ENCODE measurements at regions not wholly inside any gene's neighbourhood (a gene's known extent, or its start where the extent isn't known, plus 50 kb on each side); places are given as distances from the start of the nearest gene placed in this dataset.
"Not testable (repeated sequence)": the region's sequence is repeated elsewhere in the genome, so short reads cannot be mapped to it uniquely, and the experiment has no call there.

DNA sequence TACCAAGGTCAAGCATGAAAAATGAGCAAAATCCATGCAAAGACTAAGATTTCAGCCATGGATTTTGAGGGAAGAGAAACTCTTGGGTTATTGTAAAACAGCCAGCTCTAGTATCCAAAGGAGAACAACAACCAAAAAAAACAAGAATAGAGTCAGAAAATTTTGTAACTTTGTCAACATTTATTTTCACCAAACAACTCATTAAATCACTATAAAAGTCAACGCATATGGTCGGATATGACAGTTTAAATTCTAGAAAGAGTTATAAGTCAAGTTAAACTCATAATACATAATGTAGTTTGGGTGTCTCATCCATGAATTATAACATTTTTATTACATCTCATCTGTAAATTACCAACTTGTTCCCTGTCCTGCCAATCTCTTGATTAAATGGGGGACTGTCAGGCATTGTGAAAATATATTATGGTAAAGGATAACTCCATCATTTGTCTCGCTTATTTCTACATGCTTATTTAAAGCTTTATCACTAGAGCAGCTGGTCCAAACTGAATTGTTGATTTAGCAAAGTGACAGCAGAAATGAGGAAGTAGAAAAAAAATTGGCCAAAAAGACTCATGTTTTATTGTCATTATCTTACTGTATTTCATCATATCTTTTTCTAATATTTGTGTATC, 224.8 kb upstream of the NOCT start:
- no peak for DNase-seq (ENCODE audit: low read depth)
- H3K4me3 ChIP-seq (ENCODE audit: low read depth, low read length) = no peak overlapping the region
- TF ChIP-seq, protein P1, sequence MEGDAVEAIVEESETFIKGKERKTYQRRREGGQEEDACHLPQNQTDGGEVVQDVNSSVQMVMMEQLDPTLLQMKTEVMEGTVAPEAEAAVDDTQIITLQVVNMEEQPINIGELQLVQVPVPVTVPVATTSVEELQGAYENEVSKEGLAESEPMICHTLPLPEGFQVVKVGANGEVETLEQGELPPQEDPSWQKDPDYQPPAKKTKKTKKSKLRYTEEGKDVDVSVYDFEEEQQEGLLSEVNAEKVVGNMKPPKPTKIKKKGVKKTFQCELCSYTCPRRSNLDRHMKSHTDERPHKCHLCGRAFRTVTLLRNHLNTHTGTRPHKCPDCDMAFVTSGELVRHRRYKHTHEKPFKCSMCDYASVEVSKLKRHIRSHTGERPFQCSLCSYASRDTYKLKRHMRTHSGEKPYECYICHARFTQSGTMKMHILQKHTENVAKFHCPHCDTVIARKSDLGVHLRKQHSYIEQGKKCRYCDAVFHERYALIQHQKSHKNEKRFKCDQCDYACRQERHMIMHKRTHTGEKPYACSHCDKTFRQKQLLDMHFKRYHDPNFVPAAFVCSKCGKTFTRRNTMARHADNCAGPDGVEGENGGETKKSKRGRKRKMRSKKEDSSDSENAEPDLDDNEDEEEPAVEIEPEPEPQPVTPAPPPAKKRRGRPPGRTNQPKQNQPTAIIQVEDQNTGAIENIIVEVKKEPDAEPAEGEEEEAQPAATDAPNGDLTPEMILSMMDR (IDR thresholded peaks at IDR 0.05; ENCODE audit: low read depth, low read length, missing control alignments) = no peak

DNA sequence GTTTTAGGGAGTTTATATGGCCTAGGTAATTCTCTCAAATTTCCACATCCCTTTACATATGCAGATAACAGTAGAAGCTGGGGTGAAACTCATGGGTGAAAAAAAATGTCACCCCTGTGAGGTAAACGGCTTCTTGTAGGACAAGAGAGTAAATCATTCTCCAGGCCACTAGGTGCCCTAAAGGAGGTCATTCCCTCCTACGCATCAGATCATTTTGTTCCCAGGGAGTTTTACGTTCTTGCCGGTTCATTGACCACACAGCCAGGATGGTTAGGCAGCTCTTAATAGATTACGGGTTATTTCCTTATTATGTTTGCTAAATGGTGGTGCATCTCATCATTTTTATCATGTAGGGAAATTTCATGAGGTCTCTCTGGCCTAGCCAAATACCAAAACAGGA, 225.8 kb upstream of the NOCT start:
- no peak for DNase-seq (ENCODE audit: low read depth)
- TF ChIP-seq, protein P1 (IDR thresholded peaks at IDR 0.05; ENCODE audit: low read depth, low read length, missing control alignments) = no peak
- H3K4me3 ChIP-seq (ENCODE audit: low read depth, low read length) = no peak overlapping the region

DNA sequence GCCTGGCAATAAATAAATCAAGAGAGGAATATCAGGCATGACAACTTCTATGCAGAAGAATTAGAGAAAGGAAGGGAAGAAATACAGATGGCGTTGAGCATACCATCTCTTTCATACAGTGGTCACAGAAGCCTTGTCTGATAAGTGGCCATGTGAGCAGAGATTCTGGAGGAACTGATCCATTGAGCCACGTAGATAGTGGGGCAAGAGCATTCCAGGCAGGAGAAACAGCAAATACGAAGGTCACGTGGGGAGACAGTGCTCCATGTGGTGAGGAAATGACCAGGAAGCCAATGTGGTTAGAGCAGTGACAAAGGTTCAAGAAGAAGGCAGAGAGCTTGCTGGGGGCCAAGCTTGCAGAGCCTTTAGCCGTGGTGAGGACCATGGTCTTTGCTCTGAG, 226.7 kb upstream of the NOCT start:
- TF ChIP-seq, protein P1 (IDR thresholded peaks at IDR 0.05; ENCODE audit: low read depth, low read length, missing control alignments) = no peak
- no peak overlapping the region for H3K4me3 ChIP-seq (ENCODE audit: low read depth, low read length)
- DNase-seq (ENCODE audit: low read depth) = no peak

DNA sequence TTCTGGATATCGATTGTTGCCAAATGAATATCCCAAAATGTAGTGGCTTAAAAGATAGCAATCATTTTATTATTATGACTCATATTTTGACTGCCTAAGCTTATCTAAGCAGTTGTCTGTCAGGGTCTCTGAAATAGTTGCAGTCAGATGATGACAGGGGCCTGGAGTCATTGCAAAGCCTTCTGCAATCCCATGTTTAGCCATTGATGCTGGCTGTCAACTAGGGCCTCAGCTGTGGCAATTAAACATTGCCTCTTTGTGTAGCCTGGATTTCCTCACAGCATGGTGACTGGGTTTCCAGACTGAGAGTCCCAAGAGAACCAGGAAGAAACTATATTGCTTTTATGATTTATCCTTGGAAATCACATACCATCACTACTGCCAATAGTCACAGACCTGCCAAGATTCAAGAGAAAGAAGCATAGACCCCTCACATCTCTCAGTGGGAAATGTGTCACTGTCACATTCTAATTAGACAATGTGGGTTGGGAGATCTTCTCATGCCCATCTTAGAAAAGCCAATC, 227.3 kb upstream of the NOCT start:
- no peak for DNase-seq (ENCODE audit: low read depth)
- TF ChIP-seq, protein P1 (IDR thresholded peaks at IDR 0.05; ENCODE audit: low read depth, low read length, missing control alignments) = no peak
- no peak overlapping the region for H3K4me3 ChIP-seq (ENCODE audit: low read depth, low read length)

DNA sequence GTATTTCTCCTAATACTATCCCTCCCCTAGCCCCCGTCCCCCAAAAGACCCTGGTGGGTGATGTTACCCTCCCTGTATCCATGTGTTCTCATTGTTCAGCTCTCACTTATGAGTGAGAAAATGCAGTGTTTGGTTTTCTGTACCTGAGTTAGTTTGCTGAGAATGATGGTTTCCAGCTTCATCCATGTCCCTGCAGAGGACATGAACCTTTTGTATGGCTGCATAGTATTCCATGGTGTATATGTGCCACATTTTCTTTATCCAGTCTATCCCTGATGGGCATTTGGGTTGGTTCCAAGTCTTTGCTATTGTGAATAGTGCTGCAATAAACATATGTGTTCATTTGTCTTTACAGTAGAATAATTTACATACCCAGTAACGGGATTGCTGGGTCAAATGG, 235.8 kb upstream of the NOCT start:
- not testable (repeated sequence) for H3K4me3 ChIP-seq (ENCODE audit: low read depth, low read length); DNase-seq (ENCODE audit: low read depth)

DNA sequence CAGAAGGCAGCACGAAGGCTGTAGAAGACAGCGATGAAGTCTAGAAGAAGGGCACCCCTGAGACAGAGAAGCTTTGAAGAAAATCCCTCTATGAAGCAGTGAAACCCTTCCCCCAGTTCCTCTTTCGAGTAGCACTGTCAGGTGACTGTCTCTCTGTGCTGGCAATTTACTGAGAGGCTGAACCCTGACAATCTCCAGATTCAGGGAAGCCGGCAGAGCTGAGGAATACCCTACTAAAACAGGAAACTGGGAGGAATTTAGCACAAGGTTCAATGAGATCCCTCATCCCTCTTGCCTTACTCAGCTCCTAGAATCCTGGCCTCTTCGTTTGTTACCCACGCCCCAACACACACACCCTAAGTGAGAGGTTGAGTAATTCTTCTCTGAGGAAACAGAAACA, 239.7 kb upstream of the NOCT start:
- TF ChIP-seq, protein P1 (IDR thresholded peaks at IDR 0.05; ENCODE audit: low read depth, low read length, missing control alignments) = no peak
- DNase-seq (ENCODE audit: low read depth) = no peak
- no peak overlapping the region for H3K4me3 ChIP-seq (ENCODE audit: low read depth, low read length)

DNA sequence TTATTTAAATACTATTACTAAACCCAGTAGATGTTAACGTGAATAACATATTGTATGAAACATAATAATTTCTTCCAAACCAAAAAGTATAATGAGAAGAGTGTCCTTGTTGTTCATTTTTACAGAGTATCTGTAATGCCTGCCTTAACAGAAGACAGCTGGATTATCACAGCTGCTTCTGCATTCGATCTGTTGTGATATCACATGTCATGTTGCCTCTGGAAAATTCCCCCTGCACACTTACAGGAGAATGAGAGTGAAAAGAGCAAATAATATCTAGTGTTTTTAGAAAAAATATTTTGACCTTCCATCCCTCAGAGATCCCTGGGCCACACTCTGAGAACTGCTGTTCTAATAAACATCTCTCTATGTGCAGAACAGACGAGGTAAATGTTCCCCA, 240.1 kb upstream of the NOCT start:
- no peak overlapping the region for H3K4me3 ChIP-seq (ENCODE audit: low read depth, low read length)
- DNase-seq (ENCODE audit: low read depth) = no peak
- TF ChIP-seq, protein P1 (IDR thresholded peaks at IDR 0.05; ENCODE audit: low read depth, low read length, missing control alignments) = no peak

Measured in GM12864 (cell line).